Heart left ventricle (tissue), 16 donors: ENCODE measurements at regions not wholly inside any gene's neighbourhood (a gene's known extent, or its start where the extent isn't known, plus 50 kb on each side); places are given as distances from the start of the nearest gene placed in this dataset.

ENCODE experiments used
- ATAC-seq, 4 donors: fragments of 200-7000 bp; cut with Tn5 transposase; one replicate each; pipeline ENCODE4 v1.9.1; 2020 to 2022; ENCODE audit warnings: moderate library complexity in 4 of 4, mild to moderate bottlenecking in 3 of 4, moderate number of reproducible peaks in 1 of 4
- DNase-seq, 5 donors: peaks; one replicate each; pipeline ENCODE4 v3.0.0-alpha.2; 2020
- H3K27ac ChIP-seq, 12 donors: fragments of 200-600 bp; sonication (generic) in 4 of 12; one replicate each; pipeline versions ENCODE4 v1.5.0 to v1.8.0; 2016 to 2022; ENCODE audit warnings: mild to moderate bottlenecking in 2 of 12
- H3K27me3 ChIP-seq, 9 donors: fragments of 200-600 bp; sonication (generic) in 2 of 9; one replicate each; pipeline versions ENCODE4 v1.5.1 to v1.8.0; 2016 to 2022; ENCODE audit warnings: mild to moderate bottlenecking in 3 of 9
- H3K36me3 ChIP-seq, 9 donors: fragments of 200-600 bp; sonication (generic) in 2 of 9; one replicate each; pipeline versions ENCODE4 v1.5.0 to v1.8.0; 2018 to 2022; ENCODE audit warnings: mild to moderate bottlenecking in 2 of 9
- H3K4me1 ChIP-seq, 12 donors: fragments of 200-600 bp; sonication (generic) in 4 of 12; one replicate each; pipeline versions ENCODE4 v1.5.0 to v1.8.0; 2016 to 2022; ENCODE audit warnings: mild to moderate bottlenecking in 3 of 12
- H3K4me3 ChIP-seq, 12 donors: fragments of 200-600 bp; sonication (generic) in 4 of 12; one replicate each; pipeline versions ENCODE4 v1.5.0 to v1.8.0; 2017 to 2022; ENCODE audit warnings: mild to moderate bottlenecking in 9 of 12, moderate library complexity in 4 of 12
- H3K9me3 ChIP-seq, 12 donors: fragments of 200-600 bp; sonication (generic) in 4 of 12; one replicate each; pipeline versions ENCODE4 v1.5.0 to v1.8.0; 2016 to 2022; ENCODE audit warnings: mild to moderate bottlenecking in 1 of 12
- CTCF ChIP-seq, 12 donors: fragments of 200-600 bp; sonication (generic) in 4 of 12; IDR thresholded peaks; one replicate each; pipeline versions ENCODE4 v1.5.0 to v1.8.0; 2018 to 2022; ENCODE audit warnings: antibody characterized with exemption in 12 of 12, mild to moderate bottlenecking in 5 of 12
- POLR2A ChIP-seq, 2 donors: fragments of 450-650 bp; IDR thresholded peaks; one replicate each; pipeline ENCODE4 v1.6.1; 2017; ENCODE audit warnings: antibody characterized with exemption in 2 of 2, mild to moderate bottlenecking in 2 of 2, moderate library complexity in 2 of 2
- WGBS, 4 donors: extraction: QIAGEN DNeasy Blood & Tissue Kit in 2 of 4; methylation state at CpG; one replicate each; pipeline versions ENCODE4 v1.1.5 to v1.1.7; 2013 to 2018; 5-methylcytosine and 5-hydroxymethylcytosine counted together
- intact Hi-C, 10 donors: fragments of 100-400 bp; cut with DNase I; formaldehyde crosslinking; loops; one replicate each; pipeline versions ENCODE4 v1.11.1 to v1.14.2; 2022
- donor health status: ischemic (EF 13 %, LVEDD 7.1; RV severe dilation, severe dysfunction).
- donor health status: healthy with polysubstance abuse.
- donor health status: DM: no; HTN: yes; CAD: no.
- donor health status: DM: no; HTN: no; CAD: no.
- donor health status: ischemic (EF 25% LVEDD 6.9; RV normal size, moderate dysfunction).
- donor health status: ischemic (EF 25% LVEDD 5.7; RV mildly dilated, moderate dysfunction).
- donor health status: healthy.
- donor health status: DM: yes; HTN: yes; CAD: no.
- donor health status: ischemic (EF 35%, LVEDD 5.7; RV mildly dilated, moderate dysfunction).
- donor health status: nonischemic (EF 11% LVEDD 7.7; RV severe dilation, severe dysfunction).
- donor health status: DM: yes; HTN: yes; CAD: no.
- donor health status: PGD.
- donor health status: ischemic (EF 29% LVEDD 5.4; RV normal size, mild dysfunction).
- donor health status: nonischemic (EF 23%, LVEDD 6.1; RV moderate dilation, normal function).

GRCh38 chr6:163867518-163868292 lies 453.2 kb downstream of the QKI start:
- H3K4me1 ChIP-seq = no peaks in the 10 kb centered on the region
- H3K27ac ChIP-seq = no peak overlapping the region
- no peaks in the 10 kb centered on the region for H3K9me3 ChIP-seq
- H3K36me3 ChIP-seq = no peaks in the 10 kb centered on the region
- DNase-seq = no peak
- 85 to 89% (median 88%) methylated on average over 31 of the region's 31 CpGs for WGBS, 4 donors
- no peak for ATAC-seq
- TF ChIP-seq CTCF (IDR thresholded peaks at IDR 0.05) = no peak
- TF ChIP-seq POLR2A (IDR thresholded peaks at IDR 0.05) = no peak
- H3K27me3 ChIP-seq = no peaks in the 10 kb centered on the region
- H3K4me3 ChIP-seq = peak overlapping the region in 2 of 12 donors; percentile 10 to 25
- intact Hi-C loops = loop anchor here in 1 of 10 donors (10.0 kb wide), 1 partner anchor 443 kb away; no protein-coding TSS in a partner anchor

GRCh38 chr6:163866192-163866591 lies 451.7 kb downstream of the QKI start:
- H3K9me3 ChIP-seq = no peaks in the 10 kb centered on the region
- no peak overlapping the region for H3K4me3 ChIP-seq
- DNase-seq (peak in 2 of 5 donors; percentile 34 to 35), ATAC-seq (peak; percentile 34 to 53 (median 53))
- no peaks in the 10 kb centered on the region for H3K27me3 ChIP-seq
- H3K36me3 ChIP-seq = no peaks in the 10 kb centered on the region
- H3K4me1 ChIP-seq = no peaks in the 10 kb centered on the region
- intact Hi-C loops = loop anchor here in 1 of 10 donors (10.0 kb wide), 1 partner anchor 441 kb away; no protein-coding TSS in a partner anchor
- TF ChIP-seq CTCF (IDR thresholded peaks at IDR 0.05) (peak in 3 of 12 donors; percentile 6 to 13 (median 7)), POLR2A (IDR thresholded peaks at IDR 0.05) (no peak)
- 70 to 73% (median 70%) methylated on average over 8 to 9 of the region's 9 CpGs for WGBS, 4 donors
- H3K27ac ChIP-seq = no peak overlapping the region

GRCh38 chr6:163863565-163863964 lies 449.0 kb downstream of the QKI start:
- intact Hi-C loops = loop anchor here in 2 of 10 donors (5.0 to 10.0 kb wide), 2 partner anchors 69 to 439 kb away; no protein-coding TSS in a partner anchor
- no peak for ATAC-seq
- Histone ChIP-seq H3K27ac (no peak overlapping the region), H3K27me3 (no peaks in the 10 kb centered on the region), H3K4me3 (no peak overlapping the region), H3K36me3 (no peaks in the 10 kb centered on the region), H3K4me1 (peaks cover 0 to 12% (median 6%) of the 10 kb centered on the region in 12 donors), H3K9me3 (no peaks in the 10 kb centered on the region)
- WGBS, 4 donors = 91 to 100% (median 98%) methylated on average over 6 of the region's 6 CpGs
- no peak for TF ChIP-seq POLR2A (IDR thresholded peaks at IDR 0.05)
- no peak for DNase-seq

GRCh38 chr6:163862701-163863100 lies 448.2 kb downstream of the QKI start:
- intact Hi-C loops = loop anchor here in 2 of 10 donors (5.0 to 10.0 kb wide), 2 partner anchors 70 to 438 kb away; no protein-coding TSS in a partner anchor

More at GRCh38 chr6:163862701-163863100, 448.2 kb downstream of the QKI start:
- no peak for TF ChIP-seq POLR2A (IDR thresholded peaks at IDR 0.05)
- no peak for TF ChIP-seq CTCF (IDR thresholded peaks at IDR 0.05)
- Histone ChIP-seq H3K36me3 (no peaks in the 10 kb centered on the region), H3K9me3 (no peaks in the 10 kb centered on the region), H3K27me3 (no peaks in the 10 kb centered on the region), H3K27ac (no peak overlapping the region), H3K4me1 (peaks cover 0 to 12% (median 6%) of the 10 kb centered on the region in 12 donors), H3K4me3 (no peak overlapping the region)
- DNase-seq (no peak), ATAC-seq (no peak)
- 86 to 98% (median 97%) methylated on average over 5 of the region's 5 CpGs for WGBS, 4 donors
